ENCODE measurements at regions not wholly inside any gene's neighbourhood (a gene's known extent, or its start where the extent isn't known, plus 50 kb on each side); places are given as distances from the start of the nearest gene placed in this dataset.

DNA sequence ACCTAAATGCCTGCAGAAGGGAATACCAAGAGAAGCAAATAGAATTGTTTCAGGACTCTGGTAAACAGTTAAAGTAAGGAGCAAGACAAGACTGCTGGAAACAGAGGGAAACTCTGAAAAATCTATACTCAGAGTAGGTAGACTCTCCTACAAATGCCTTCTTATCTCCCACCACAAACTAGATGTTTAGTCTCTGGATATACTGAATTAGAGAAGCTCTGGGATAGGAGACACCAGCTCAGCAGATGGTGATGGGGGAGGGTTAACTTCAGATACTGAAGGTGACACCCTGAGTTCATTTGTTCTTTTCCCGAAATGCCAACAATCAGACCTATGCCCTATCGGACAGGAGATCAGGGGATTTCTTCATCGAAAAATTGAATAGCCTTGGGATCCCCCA, 54.1 kb upstream of the CHD1 start:
- TF ChIP-seq CTCF (conservative IDR thresholded peaks at IDR 0.05 in 1 of 2, IDR thresholded peaks at IDR 0.05 in 1 of 2; ENCODE audit: extremely low read depth in 1 of 2, insufficient read depth in 1 of 2, low read depth in 1 of 2, low read length in 2 of 2) (no peak), EZH2 (IDR thresholded peaks at IDR 0.05; ENCODE audit: borderline replicate concordance, low read length) (no peak)

Measured in mammary epithelial cell (primary cell).